ENCODE measurements at regions not wholly inside any gene's neighbourhood (a gene's known extent, or its start where the extent isn't known, plus 50 kb on each side); places are given as distances from the start of the nearest gene placed in this dataset.
"Not testable (repeated sequence)": the region's sequence is repeated elsewhere in the genome, so short reads cannot be mapped to it uniquely, and the experiment has no call there.

DNA sequence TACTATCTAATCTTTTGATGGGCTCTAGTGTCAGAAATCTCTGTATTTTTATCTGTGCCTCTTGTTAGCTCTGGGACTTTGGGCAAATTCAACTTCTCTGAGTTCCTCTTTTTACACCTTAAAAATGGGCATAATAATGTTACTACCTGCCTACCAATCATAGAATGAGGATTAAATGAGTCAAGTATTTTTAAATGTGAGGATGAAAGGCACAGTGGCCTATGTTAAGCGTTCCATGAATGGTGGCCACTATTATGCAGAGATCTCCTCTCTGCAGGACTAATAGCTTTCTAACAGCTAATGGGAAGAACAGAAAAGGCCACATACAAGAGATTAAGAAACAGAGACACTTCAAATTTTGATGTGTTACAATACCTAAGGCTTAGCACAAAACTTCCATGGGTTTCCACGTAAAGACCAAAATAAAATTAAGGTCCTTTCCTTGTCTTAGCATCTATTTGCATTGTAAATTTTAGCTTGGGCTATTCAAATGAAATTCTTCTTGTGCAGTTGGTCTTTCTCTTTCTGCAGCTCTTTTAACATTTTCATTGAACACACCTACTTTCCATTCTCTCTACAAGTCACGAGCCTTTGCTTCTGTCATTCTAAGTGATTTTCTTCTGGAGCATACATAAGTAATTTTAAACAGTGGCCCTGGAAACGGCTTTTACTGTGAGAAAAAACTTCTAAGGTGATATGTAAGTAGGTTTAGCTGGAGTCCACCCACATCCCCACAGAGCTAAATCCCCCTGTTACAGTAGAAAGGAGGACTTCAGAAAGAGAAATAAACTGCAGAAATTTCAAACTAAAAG is 117.9 kb upstream of the MED14 start:
- DNase-seq: no peak

DNA sequence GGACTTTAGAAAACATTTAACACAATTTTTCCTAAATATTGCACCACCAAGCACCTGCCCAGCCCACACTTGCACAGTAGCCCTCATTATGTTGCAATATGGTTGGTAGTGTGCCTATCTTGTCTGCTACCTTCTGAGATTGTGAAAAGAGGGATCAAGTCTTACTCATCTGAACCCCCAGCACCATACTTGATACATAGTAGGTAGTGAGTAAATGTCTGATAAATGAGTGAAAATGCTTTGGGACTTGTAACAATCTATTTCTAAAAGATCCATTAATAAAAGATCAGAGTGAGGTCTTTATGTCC is 118.4 kb upstream of the MED14 start:
- no peak for DNase-seq

DNA sequence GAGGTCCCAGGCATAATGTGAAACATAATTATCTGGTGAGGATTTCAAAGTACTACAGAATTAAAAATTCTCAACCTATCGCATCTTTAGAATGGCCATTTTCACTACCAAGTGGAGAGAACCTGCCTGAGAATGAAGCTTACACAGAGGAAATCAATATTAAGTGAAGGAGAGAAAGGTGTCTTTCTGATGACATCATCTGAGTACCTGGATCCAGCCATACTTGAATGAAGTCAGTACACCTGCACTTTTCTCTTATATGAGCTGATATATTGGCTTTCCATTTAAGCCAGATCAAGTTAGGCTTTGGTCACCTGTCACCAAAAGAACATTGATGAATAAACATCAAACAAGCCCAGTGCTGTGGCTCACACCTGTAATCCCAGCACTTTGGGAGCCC is 118.9 kb upstream of the MED14 start:
- no peak for DNase-seq

DNA sequence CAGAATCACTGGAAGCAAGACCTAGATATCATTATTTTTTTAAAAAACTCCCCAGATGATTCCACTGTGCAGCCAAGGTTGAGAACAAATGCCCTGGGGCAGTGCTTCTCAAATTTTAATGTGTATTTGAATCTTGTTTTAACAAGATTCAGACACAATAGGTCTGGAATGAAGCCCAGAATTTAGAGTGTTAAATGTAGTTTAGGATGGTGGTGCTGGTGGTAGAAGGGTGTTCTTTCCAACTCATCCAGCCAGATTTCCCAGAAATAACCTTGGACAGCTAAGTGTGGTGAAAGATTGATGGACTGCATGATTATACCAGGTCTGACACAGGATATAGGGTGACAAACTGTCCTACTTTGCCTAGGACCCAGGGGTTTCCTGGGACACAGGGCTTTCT is 120.1 kb upstream of the MED14 start:
- no peak for DNase-seq

DNA sequence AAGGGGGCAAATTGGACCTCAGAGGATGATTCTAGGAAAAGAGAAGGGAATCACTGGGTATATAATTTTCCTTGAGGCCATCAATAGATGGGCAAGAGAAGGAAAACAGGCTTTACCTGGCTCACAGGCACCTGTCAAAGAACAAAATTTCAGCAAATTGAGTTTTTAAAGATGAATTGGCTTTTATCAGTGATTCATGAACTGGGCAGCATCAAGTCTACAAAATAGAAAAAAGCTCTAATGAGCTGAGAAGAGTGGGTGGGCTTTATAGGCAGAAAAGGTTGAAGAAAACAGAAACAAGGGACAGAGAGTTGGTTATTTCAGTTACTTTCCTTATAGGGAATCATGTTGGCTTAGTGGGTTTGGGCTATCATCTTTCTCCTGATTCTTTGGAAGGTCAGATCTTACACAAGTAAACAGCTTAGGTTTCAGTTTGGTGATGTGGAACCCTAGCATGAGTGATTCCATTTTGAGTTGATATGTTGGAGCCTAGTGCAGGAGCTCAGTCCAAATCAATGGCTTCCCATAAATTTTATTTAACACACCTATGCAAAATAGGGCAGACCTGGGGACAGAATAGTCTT is 120.7 kb upstream of the MED14 start:
- no peak for DNase-seq

DNA sequence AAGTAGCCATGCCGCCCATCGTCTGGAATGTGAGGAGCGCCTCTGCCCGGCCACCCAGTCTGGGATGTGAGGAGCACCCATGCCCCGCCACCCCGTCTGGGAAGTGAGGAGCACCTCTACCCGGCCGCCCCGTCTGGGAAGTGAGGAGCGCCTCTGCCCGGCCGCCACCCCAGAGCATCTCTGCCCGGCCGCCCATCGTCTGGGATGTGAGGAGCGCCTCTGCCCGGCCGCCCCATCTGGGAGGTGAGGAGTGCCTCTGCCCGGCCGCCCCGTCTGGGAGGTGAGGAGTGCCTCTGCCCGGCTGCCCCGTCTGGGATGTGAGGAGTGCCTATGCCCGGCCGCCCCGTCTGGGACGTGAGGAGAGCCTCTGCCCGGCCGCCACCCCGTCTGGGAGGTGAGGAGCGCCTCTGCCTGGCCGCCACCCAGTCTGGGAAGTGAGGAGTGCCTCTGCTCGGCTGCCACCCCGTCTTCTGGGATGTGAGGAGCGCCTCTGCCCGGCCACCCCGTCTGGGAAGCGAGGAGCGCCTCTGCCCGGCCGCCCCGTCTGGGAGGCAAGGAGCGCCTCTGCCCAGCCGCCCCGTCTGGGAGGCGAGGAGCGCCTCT is 126.7 kb upstream of the MED14 start:
- DNase-seq: not testable (repeated sequence)

DNA sequence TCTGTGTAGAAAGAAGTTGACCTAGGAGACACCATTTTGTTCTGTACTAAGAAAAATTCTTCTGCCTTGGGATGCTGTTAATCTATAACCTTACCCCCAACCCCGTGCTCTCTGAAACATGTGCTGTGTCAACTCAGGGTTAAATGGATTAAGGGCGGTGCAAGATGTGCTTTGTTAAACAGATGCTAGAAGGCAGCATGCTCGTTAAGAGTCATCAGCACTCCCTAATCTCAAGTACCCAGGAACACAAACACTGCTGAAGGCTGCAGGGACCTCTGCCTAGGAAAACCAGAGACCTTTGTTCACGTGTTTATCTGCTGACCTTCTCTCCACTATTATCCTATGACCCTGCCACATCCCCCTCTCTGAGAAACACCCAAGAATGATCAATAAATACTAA is 127.9 kb upstream of the MED14 start:
- DNase-seq: not testable (repeated sequence)

DNA sequence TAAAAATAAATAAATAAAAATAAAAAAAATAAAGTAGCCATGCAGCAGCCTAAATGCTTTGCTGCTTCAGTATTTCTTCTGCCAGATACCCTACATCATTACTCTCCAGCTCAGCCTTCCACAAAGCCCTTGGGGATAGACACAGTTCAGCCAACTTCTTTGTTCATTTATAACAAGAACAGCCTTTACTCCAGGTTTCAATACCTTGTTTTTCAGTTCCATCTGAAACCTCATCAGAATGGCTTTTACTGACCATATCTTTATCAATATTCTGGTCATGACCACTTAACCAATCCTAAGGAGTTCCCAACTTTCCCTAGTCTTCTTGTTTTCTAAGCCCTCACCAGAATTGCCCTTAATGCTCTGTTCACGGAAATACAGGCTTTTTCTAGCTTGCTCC is 128.3 kb upstream of the MED14 start:
- DNase-seq: no peak

DNA sequence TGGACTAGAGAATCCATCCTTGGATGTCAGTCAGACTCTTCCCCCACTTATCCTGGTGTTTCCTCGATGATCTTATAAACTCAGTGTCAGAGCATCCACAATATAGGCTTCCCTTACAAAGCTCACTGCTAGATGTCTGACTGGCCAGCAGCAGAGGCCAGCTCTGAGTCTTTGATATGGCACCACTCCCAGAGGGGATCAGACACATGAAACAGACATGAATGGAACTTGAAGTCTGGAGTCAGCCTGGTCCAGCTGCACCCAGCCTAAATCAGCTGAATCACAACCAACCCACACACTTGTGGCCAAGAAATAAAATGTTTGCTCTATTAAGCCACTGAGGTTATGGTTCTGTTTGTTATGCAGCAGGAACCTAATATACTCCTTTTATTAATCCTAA is 129.6 kb upstream of the MED14 start:
- DNase-seq: no peak

DNA sequence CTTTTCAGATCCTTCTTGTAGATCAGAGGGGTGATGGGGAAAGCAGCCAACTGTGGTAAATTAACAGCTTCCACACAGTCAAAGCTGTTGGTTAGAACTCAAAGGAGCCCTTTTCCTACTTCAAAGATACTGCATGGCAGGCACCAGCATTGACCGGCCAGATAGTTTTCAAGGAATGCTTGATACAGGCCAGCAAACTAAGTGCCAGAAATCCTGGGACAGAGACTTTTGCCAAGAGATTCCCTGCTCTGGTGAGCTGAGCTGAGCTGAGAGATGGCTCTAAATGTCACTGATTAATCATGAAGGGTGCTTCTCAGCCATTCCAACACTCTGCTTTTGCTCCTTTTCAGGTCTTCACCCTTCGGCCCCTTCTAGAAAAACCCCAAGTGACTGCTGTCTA is 131.6 kb upstream of the MED14 start:
- no peak for DNase-seq

DNA sequence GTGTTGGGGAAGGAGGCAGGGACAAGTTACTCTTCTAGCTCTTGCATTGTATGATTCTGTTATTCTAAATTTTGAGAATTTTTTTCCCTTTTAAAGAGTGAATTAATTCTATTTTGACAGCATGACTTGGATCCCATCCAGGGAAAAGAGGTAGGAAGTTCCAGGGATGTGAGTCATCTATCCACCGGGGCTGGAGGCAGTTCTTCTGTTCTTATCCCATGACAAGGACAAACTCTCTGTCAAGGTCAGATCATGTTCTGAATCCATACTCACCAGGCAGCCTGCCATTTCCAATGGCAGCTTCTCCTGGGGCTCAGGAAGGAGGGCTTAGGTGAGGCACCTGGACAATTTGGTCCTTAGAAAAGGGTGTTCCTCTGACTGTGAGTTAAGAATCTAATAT is 132.0 kb upstream of the MED14 start:
- DNase-seq: no peak

DNA sequence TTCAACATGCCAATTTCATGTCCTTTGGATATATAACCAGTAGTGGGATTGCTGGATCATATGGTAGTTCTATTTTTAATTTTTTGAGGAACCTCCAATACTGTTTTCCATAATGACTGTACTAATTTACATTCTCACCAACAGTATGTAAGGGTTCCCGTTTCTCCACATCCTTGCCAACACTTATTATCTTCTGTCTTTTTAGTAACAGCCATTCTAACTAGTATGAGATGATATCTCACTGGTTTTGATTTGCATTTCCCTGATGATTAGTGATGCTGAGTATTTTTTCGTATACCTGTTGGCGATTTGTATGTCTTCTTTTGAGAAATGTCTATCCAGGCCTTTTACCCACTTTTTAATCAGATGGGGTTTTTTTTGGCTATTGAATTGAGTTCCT is 133.5 kb upstream of the MED14 start:
- no peak for DNase-seq

DNA sequence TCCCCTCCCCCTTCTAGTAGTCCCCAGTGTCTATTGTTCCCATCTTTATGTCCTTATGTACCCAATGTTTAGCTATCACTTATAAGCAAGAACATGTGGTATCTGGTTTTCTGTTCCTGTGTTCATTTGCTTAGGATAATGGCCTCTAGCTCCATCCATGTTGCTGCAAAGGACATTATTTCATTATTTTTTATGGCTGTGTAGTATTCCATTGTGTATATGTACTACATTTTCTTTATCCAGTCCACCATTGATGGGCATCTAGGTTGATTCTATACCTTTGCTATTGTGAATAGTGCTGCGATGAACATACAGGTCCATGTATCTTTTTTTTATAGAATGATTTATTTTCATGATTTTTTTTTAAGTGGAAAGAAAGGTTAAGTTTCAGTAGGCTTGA is 135.6 kb upstream of the MED14 start:
- DNase-seq: not testable (repeated sequence)

DNA sequence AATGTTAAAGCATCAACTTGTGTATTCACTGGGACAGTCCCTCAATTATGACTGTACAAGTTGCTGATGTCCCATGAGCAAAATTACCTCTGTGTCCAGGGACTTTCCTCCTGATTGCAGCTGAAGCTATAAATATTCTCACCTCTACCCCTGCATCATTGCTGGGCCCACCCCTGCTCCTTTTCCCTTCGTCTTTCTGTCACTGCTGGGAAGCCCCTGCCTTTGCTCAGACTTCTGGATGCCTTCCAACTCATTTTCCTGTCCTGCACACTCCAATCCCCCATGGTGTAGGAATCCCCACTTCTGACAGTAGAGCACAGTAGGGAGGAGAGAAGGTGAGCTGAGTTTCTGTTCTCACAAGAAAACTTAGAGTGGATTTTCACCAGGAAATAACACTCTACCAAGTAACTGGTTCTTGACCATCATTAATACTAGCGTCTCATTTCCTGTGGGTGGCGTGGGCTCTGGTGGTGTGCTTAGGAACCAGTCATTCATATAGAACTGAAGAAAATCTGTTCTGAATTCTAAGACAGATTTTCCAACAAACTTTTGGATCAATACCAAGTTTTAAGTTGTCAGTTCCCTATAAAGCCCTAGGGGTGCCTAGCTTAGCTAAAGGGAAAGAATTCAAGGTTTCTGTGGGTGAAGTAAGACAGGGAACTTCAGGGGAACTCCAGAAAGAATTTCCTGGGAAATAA is 136.2 kb upstream of the MED14 start:
- DNase-seq: no peak

DNA sequence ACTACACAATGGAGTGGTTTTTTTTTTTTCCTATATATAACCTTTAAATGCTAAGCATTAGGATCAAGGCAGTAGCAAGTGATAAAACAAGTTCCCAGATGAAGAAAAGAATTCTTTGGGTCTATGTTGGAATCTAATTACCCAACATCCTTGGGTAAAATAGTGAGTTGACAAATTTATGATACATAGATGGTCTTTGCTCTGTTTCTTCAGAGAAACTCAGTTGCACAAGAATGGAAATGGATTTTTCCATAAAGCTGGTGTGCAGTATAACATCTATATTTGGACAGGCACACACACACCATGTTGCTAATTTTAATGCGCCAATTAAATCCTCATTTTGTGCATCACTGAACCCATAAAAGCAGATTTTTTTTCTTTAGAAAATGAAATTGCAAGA is 137.0 kb upstream of the MED14 start:
- no peak for DNase-seq

DNA sequence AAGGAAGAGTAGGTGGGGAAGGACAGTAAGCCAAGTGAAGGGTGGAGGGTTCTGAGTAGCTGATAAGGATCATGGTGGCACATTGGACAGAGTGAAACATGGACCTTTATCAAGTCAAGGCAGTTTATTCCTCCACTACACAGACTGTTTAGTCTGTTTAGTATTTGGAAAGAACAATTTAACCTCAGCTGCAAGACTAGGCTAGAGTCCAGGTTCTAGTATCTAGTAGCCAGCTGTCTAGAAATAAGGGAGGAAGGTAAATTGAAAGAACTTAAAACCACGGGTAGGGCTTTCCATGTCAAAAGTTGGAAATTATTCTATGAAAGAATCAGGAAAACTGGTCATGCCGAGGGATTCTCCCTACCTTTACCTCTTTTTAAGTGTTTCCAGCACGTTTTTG is 140.1 kb upstream of the MED14 start:
- no peak for DNase-seq

DNA sequence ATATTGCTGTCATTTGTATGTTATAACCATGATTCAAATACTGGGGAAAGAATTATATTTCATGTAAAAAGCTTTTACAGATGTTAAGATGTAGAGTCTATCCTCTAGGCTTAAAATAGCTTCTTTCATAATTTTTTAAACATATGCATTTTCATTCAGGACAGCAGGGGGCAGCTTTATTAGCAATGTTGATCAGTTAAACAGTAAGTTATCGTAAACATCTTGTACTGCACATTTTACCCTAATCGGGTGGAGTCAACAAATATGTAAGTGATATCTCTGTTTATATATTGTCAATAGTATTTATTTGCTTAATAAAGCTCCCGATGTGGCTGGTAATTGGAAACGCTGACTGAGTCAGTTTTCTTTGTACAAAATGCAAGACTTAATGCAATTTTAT is 142.5 kb upstream of the MED14 start:
- no peak for DNase-seq

DNA sequence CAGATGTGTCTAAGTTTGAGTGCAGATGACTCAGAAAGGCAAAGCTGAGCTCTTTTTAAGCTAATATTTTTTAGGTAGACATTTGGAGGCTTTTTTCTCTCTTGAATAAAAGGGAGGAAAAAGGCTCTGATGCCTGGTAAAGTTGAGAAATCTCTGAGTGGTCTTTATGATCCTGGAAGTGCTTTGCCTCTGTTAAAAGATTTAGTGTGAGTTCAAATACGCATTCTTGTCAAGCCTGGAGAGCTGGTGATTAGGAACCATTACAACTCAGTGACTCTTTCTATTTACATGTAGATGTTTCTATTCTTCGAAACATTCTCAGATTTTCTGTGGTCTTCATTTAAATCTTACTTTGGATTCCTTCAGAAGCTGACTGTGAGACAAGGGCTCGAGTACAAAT is 143.4 kb upstream of the MED14 start:
- no peak for DNase-seq

DNA sequence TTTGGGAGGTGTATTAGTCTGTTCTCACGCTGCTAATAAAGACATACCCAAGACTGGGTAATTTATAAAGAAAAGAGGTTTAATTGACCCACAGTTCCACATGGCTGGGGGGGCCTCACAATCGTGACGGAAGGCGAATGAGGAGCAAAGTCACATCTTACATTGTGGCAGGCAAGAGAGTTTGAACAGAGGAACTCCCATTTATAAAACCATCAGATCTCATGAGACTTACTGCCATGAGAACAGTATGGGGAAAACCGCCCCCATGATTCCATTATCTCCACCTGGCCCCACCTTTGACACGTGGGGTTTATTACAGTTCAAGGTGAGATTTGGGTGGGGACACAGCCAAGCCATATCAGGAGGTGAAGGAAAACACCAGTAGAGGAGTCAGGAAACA is 143.8 kb upstream of the MED14 start:
- DNase-seq: not testable (repeated sequence)

DNA sequence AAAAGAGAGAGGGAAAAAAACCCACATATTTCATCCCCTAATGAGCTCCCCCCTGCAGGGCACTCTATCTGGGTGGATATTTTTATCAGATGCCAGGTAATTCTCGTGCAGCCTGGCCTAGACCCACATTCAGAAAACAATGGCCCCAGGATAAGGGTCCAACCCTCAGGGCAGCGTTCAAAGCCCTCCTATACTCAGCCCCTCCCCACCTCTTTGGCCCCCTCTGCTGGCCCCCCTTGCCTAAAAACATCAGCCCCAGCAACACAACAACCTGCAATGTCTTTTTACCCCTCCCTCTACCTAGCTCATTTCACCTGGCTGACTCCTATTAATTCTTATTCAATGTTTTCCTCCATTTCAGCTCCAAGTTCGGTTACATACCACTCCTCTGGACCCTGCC is 145.4 kb upstream of the MED14 start:
- DNase-seq: no peak

DNA sequence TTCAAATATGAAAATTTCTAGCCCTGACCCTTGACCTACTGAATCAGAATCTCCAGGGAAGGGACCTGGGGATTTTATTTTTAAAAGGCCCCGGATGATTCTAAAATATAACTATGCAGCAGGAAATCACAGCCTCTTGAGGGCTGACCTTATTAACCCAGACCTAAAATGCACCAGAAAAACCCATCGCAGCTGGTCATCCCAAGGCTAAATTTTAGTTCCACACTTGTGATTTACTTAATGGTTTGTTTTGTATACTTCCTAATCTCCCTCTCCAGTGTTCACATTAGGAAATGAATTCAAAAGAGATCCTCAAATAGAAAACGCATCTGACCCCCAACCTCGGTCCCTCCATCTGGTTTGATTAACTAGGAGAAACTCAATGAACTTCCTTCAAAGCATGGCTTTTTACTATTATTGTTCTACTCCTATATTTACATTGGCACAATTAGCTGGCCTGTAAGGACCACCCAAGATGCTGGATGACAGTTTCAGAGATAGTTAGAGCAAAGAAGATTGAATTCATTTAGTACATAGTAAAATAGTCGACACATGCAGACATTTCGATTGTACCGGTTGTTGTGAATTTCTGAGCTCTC is 147.8 kb upstream of the MED14 start:
- no peak for DNase-seq

DNA sequence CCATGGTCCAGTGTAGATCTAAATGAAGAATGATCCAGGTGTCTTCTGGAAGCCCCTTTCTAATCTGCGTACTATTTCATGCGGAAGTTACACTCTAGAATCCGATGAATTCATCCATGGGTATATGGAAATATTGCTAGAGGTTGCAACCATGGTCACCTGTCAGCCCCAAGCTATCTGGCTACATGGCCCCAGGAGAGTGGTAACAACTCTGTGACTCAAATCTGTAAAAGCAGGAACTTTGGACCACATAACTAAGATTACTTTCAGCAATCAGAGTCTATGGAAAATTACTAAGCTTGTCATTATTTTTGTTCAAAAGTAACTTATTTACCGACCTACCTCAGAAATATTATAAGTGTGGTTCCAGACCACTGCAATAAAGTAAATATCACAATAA is 150.6 kb upstream of the MED14 start:
- no peak for DNase-seq

DNA sequence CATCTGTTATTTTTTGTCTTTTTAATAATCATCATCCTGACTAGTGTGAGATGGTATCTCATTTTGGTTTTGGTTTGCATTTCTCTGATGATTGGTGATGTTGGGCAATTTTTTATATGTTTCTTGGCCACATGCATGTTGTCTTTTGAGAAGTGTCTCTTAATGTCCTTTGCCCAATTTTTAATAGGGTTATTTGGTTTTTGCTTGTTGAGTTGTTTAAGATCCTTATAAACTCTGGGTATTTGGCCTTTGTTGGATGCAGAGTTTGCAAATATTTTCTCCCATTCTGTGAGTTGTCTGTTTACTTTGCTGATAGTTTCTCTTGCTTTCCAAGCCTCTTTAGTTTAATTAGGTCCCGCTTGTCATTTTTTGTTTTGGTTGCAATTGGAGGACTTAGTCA is 152.1 kb upstream of the MED14 start:
- DNase-seq: no peak

DNA sequence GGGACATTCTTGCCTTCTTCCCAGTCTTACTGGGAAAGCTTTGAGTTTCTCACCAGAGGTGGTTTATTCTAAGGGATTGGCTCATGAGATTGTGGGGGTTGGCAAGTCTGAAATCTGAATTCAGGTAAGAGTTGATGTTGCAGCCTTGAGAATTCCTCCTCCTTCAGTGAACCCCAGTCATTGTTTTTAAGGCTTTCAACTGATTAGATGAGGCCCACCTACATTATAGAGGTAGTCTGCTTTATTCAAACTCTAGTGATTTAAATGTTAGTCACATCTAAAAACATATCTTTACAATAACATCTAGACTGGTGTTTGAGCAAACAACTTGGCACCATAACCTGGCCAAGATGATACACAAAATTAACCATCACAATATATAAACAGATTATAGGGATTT is 156.5 kb upstream of the MED14 start:
- DNase-seq: no peak
